ENCODE measurements at regions not wholly inside any gene's neighbourhood (a gene's known extent, or its start where the extent isn't known, plus 50 kb on each side); places are given as distances from the start of the nearest gene placed in this dataset.

DNA sequence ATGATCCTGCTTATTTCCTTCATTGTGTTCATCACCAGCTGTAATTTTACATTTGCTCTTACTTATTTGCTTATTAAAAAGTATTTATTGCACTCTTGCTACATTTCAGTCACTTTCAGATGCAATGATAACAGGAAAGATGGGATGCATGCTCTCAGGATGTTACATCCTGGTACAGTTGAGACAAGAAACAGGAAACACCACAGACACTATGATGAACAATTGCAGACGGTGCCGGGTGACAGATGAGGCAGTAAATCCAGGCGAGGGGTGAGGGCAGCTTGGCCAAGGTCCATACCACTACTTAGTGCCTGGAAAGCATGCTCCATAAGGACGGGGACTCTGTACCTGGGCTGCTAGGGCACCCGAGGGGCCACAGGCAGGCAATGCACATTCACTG is 156.6 kb upstream of the RAB4A start:
- no peak for TF ChIP-seq POLR2A (IDR thresholded peaks at IDR 0.05)
- TF ChIP-seq, protein P1, sequence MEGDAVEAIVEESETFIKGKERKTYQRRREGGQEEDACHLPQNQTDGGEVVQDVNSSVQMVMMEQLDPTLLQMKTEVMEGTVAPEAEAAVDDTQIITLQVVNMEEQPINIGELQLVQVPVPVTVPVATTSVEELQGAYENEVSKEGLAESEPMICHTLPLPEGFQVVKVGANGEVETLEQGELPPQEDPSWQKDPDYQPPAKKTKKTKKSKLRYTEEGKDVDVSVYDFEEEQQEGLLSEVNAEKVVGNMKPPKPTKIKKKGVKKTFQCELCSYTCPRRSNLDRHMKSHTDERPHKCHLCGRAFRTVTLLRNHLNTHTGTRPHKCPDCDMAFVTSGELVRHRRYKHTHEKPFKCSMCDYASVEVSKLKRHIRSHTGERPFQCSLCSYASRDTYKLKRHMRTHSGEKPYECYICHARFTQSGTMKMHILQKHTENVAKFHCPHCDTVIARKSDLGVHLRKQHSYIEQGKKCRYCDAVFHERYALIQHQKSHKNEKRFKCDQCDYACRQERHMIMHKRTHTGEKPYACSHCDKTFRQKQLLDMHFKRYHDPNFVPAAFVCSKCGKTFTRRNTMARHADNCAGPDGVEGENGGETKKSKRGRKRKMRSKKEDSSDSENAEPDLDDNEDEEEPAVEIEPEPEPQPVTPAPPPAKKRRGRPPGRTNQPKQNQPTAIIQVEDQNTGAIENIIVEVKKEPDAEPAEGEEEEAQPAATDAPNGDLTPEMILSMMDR (IDR thresholded peaks at IDR 0.05): no peak
